PC-3 (cell line): ENCODE measurements at regions not wholly inside any gene's neighbourhood (a gene's known extent, or its start where the extent isn't known, plus 50 kb on each side); places are given as distances from the start of the nearest gene placed in this dataset.

Source experiments
- ATAC-seq: fragments of 200-7000 bp; cut with Tn5 transposase; 2 replicates; pipeline ENCODE4 v1.9.1; 2020; ENCODE audit warnings: mild to moderate bottlenecking, moderate library complexity
- BruUV-seq: library from RNA; stranded (reverse); fragments of 400-500 nt; replicated peaks from 2 replicates; lab custom pipeline; 2021; lab: Mats Ljungman, UMichigan
- CTCF ChIA-PET: fragments of 300-600 bp; sonication (Branson Sonifier 250); formaldehyde crosslinking; loops from one replicate; lab custom pipeline; 2022; ENCODE audit warnings: antibody characterized with exemption; lab: Charles Lee
- POLR2A ChIA-PET: fragments of 300-600 bp; sonication (Branson Sonifier 250); formaldehyde crosslinking; loops from one replicate; lab custom pipeline; 2022; ENCODE audit warnings: antibody characterized with exemption; ENCODE audit not compliant: unreplicated experiment; lab: Charles Lee
- DNase-seq: peaks from one replicate; pipeline ENCODE4 v3.0.0-alpha.2; 2015
- H2AFZ ChIP-seq: fragments of 300-600 bp; sonication (generic); 2 replicates; pipeline ENCODE4 v1.6.0; 2016; ENCODE audit warnings: antibody characterized with exemption, low read length
- H3F3A ChIP-seq: fragments of 300-600 bp; sonication (generic); one replicate; pipeline ENCODE4 v1.6.0; 2017; ENCODE audit warnings: antibody characterized with exemption, low read length, control low read depth, mild to moderate bottlenecking; ENCODE audit not compliant: unreplicated experiment
- H3K27ac ChIP-seq: fragments of 300-600 bp; sonication (generic); 2 replicates; pipeline ENCODE4 v1.5.1; 2016; ENCODE audit warnings: mild to moderate bottlenecking, low read length
- H3K27me3 ChIP-seq: fragments of 300-600 bp; sonication (generic); 2 replicates; pipeline ENCODE4 v1.6.1; 2016; ENCODE audit warnings: low read length, mixed read lengths
- H3K36me3 ChIP-seq: fragments of 300-600 bp; sonication (generic); 2 replicates; pipeline ENCODE4 v1.6.1; 2016; ENCODE audit warnings: low read depth, mixed run types, low read length, mixed read lengths
- H3K4me1 ChIP-seq: fragments of 300-600 bp; sonication (generic); 2 replicates; pipeline ENCODE4 v1.5.1; 2016; ENCODE audit warnings: low read length; ENCODE audit not compliant: insufficient read depth
- H3K4me2 ChIP-seq: fragments of 300-600 bp; sonication (generic); 2 replicates; pipeline ENCODE4 v1.6.0; 2016; ENCODE audit warnings: low read length
- H3K4me3 ChIP-seq: fragments of 300-600 bp; sonication (generic); 2 replicates; pipeline ENCODE4 v1.5.1; 2016; ENCODE audit warnings: mild to moderate bottlenecking, low read length, mixed read lengths
- H3K79me2 ChIP-seq: fragments of 300-600 bp; sonication (generic); 2 replicates; pipeline ENCODE4 v1.6.1; 2017; ENCODE audit warnings: low read length, mixed read lengths
- H3K9ac ChIP-seq: fragments of 300-600 bp; sonication (generic); 2 replicates; pipeline ENCODE4 v1.6.0; 2016; ENCODE audit warnings: mild to moderate bottlenecking, low read length
- H3K9me2 ChIP-seq: fragments of 300-600 bp; sonication (generic); replicated peaks from 2 replicates; pipeline ENCODE4 v1.6.1; 2016; ENCODE audit warnings: mixed run types, low read length, mixed read lengths
- H3K9me3 ChIP-seq: fragments of 300-600 bp; sonication (generic); 2 replicates; pipeline ENCODE4 v1.6.1; 2016; ENCODE audit warnings: low read length, mixed read lengths
- H4K20me1 ChIP-seq: fragments of 300-600 bp; sonication (generic); 2 replicates; pipeline ENCODE4 v1.6.1; 2016; ENCODE audit warnings: low read length, mixed read lengths
- CTCF ChIP-seq: fragments of 300-600 bp; sonication (generic); conservative IDR thresholded peaks from 2 replicates; pipeline ENCODE4 v1.5.1; 2017; ENCODE audit warnings: antibody characterized with exemption, low read depth, mild to moderate bottlenecking, low read length
- EZH2 ChIP-seq: fragments of 300-600 bp; sonication (generic); IDR thresholded peaks from one replicate; pipeline ENCODE4 v1.6.1; 2017; ENCODE audit warnings: antibody characterized with exemption, mild to moderate bottlenecking, low read length; ENCODE audit not compliant: unreplicated experiment
- EZH2phosphoT487 ChIP-seq: fragments of 300-600 bp; sonication (generic); IDR thresholded peaks from 2 replicates; pipeline ENCODE4 v1.6.1; 2018; ENCODE audit warnings: mild to moderate bottlenecking, antibody characterized with exemption, low read length, borderline replicate concordance
- intact Hi-C: fragments of 100-400 bp; cut with micrococcal nuclease; formaldehyde crosslinking; loops from 2 replicates; pipeline ENCODE4 v1.9.0; 2023

- Histone ChIP-seq H3F3A (no peaks in the 10 kb centered on the region), H3K9me2 (no peaks in the 10 kb centered on the region), H3K4me1 (no peaks in the 10 kb centered on the region), H3K4me2 (no peak overlapping the region), H3K9ac (no peak overlapping the region), H3K36me3 (no peaks in the 10 kb centered on the region), H3K4me3 (no peak overlapping the region), H3K79me2 (no peaks in the 10 kb centered on the region), H3K9me3 (no peaks in the 10 kb centered on the region), H2AFZ (no peak overlapping the region), H4K20me1 (no peaks in the 10 kb centered on the region), H3K27ac (no peak overlapping the region), H3K27me3 (no peaks in the 10 kb centered on the region)
- ChIA-PET CTCF (no interaction called here), POLR2A (no interaction called here)
- ATAC-seq: no peak
- intact Hi-C loops: no loop called here
- TF ChIP-seq CTCF (no peak), EZH2phosphoT487 (no peak), EZH2 (no peak)
- no TSS peak for BruUV-seq
- DNase-seq: no peak
These were observed 63.9 kb downstream of the HAND2 start for GRCh38 chr4:173466101-173466500.

GRCh38 chr4:173464481-173464880 is 65.5 kb downstream of the HAND2 start:
- Histone ChIP-seq H3K4me1 (no peaks in the 10 kb centered on the region; the same call in 1 of the 2 replicates), H3K9me2 (no peaks in the 10 kb centered on the region), H3K27ac (no peak overlapping the region), H4K20me1 (no peaks in the 10 kb centered on the region), H3K4me2 (no peak overlapping the region), H2AFZ (no peak overlapping the region), H3K9ac (no peak overlapping the region), H3K9me3 (no peaks in the 10 kb centered on the region), H3K27me3 (no peaks in the 10 kb centered on the region), H3K4me3 (no peak overlapping the region), H3K36me3 (no peaks in the 10 kb centered on the region), H3K79me2 (no peaks in the 10 kb centered on the region), H3F3A (no peaks in the 10 kb centered on the region)
- BruUV-seq: no TSS peak
- ChIA-PET POLR2A (no interaction called here), CTCF (no interaction called here)
- TF ChIP-seq EZH2 (no peak), CTCF (no peak), EZH2phosphoT487 (no peak)
- DNase-seq: no peak
- no peak for ATAC-seq
- intact Hi-C loops: no loop called here

- Histone ChIP-seq H3K4me1 (no peaks in the 10 kb centered on the region; the same call in 1 of the 2 replicates), H3K79me2 (no peaks in the 10 kb centered on the region), H4K20me1 (no peaks in the 10 kb centered on the region), H3K9me3 (no peaks in the 10 kb centered on the region), H3K27ac (no peak overlapping the region), H3K9ac (no peak overlapping the region), H3K4me3 (no peak overlapping the region), H3K36me3 (no peaks in the 10 kb centered on the region), H3F3A (no peaks in the 10 kb centered on the region), H3K9me2 (no peaks in the 10 kb centered on the region), H2AFZ (no peak overlapping the region), H3K27me3 (no peaks in the 10 kb centered on the region), H3K4me2 (no peak overlapping the region)
- CTCF ChIA-PET: no interaction called here
- intact Hi-C loops: no loop called here
- ATAC-seq: no peak
- no peak for DNase-seq
- TF ChIP-seq EZH2phosphoT487: no peak
- no peak for TF ChIP-seq CTCF
- TF ChIP-seq EZH2: no peak
- no TSS peak for BruUV-seq
- POLR2A ChIA-PET: no interaction called here
These were observed 64.9 kb upstream of the SCRG1 start for GRCh38 chr4:173463816-173464215.
